ENCODE measurements at regions not wholly inside any gene's neighbourhood (a gene's known extent, or its start where the extent isn't known, plus 50 kb on each side); places are given as distances from the start of the nearest gene placed in this dataset.

GRCh38 chr12:9273276-9273675 is 65.1 kb upstream of the PZP start:
- no peaks in the 10 kb centered on the region for H3K4me1 ChIP-seq (replicated peaks in 1 of 4; ENCODE audit: control insufficient read depth in 3 of 4, insufficient read depth in 4 of 4, low read length in 3 of 4)
- WGBS, 2 experiments (ENCODE audit: extremely low coverage in 1 of 2, insufficient coverage in 1 of 2, insufficient read length in 1 of 2, insufficient replicate concordance in 2 of 2, low coverage in 1 of 2, low lambda C conversion rate in 2 of 2, missing lambda C conversion rate in 1 of 2) = 94% methylated on average over 3 of the region's 3 CpGs; no CpG with 5 or more reads in 1 of the 2 experiments
- no peak overlapping the region for H4K8ac ChIP-seq (ENCODE audit: extremely low read depth, insufficient read depth, low read length)
- H3K36me3 ChIP-seq (ENCODE audit: control insufficient read depth in 2 of 4, insufficient read depth in 4 of 4, low read length in 3 of 4) = no peaks in the 10 kb centered on the region
- H2BK5ac ChIP-seq (ENCODE audit: low read depth, low read length) = no peak overlapping the region
- H3K27ac ChIP-seq (ENCODE audit: low read depth, low read length) = no peak overlapping the region
- no peak overlapping the region for H2BK12ac ChIP-seq (ENCODE audit: low read depth, low read length)
- H2BK20ac ChIP-seq (ENCODE audit: low read length) = no peak overlapping the region
- H3K4me3 ChIP-seq (ENCODE audit: extremely low read depth in 1 of 4, insufficient read depth in 2 of 4, low read depth in 3 of 4, low read length in 4 of 4) = no peak overlapping the region
- H4K20me1 ChIP-seq (replicated peaks in 1 of 2; ENCODE audit: control insufficient read depth in 1 of 2, insufficient read depth in 2 of 2, low read length in 2 of 2) = no peaks in the 10 kb centered on the region
- H3K79me2 ChIP-seq (ENCODE audit: control insufficient read depth in 1 of 2, insufficient read depth in 2 of 2, low read length in 2 of 2) = no peaks in the 10 kb centered on the region
- ChIA-PET POLR2A (ENCODE audit: partially characterized antibody) (no interaction called here), CTCF (ENCODE audit: partially characterized antibody) (interaction anchor here (1.0 kb wide), 1 partner anchor 17 kb away, joined by 3 read pairs; no protein-coding TSS in a partner anchor)
- H3K18ac ChIP-seq (ENCODE audit: extremely low read depth, low read length) = no peak overlapping the region
- no peak overlapping the region for H4K91ac ChIP-seq (replicated peaks; ENCODE audit: insufficient read length, low read length)
- no peak overlapping the region for H3K4me2 ChIP-seq (ENCODE audit: insufficient read depth in 1 of 2, low read depth in 2 of 2, low read length in 2 of 2)
- no peak overlapping the region for H3K14ac ChIP-seq (ENCODE audit: insufficient read length)
- H3K23me2 ChIP-seq (ENCODE audit: low read depth, low read length) = no peaks in the 10 kb centered on the region
- DNase-seq (ENCODE audit: low read depth in 1 of 2, low spot score in 2 of 2) (no peak), FAIRE-seq (no peak)
- no peak overlapping the region for H3K4ac ChIP-seq (replicated peaks; ENCODE audit: insufficient read length, low read depth, low read length)
- H3K79me1 ChIP-seq (ENCODE audit: low read depth, low read length) = no peaks in the 10 kb centered on the region
- H3K9me3 ChIP-seq (ENCODE audit: insufficient read depth in 2 of 2, low read depth in 1 of 2, low read length in 1 of 2) = no peaks in the 10 kb centered on the region
- no peaks in the 10 kb centered on the region for H3K27me3 ChIP-seq (replicated peaks in 1 of 4; ENCODE audit: control insufficient read depth in 3 of 4, extremely low read depth in 1 of 4, insufficient read depth in 3 of 4, low read length in 3 of 4)
- no peak overlapping the region for H2AK5ac ChIP-seq (ENCODE audit: low read depth, low read length)
- no peak overlapping the region for H4K5ac ChIP-seq (ENCODE audit: insufficient read length, low read depth, low read length)
- no peak overlapping the region for H2BK15ac ChIP-seq (ENCODE audit: low read length)
- H2BK120ac ChIP-seq (replicated peaks; ENCODE audit: low read depth, low read length) = no peak overlapping the region
- H3K56ac ChIP-seq (replicated peaks; ENCODE audit: insufficient read length, low read depth, low read length) = no peak overlapping the region
- no peak overlapping the region for H3K23ac ChIP-seq (ENCODE audit: insufficient read length)
- H2AFZ ChIP-seq (ENCODE audit: low read length) = no peak overlapping the region
- no peak overlapping the region for H3K9ac ChIP-seq (replicated peaks in 1 of 4; ENCODE audit: extremely low read depth in 1 of 4, low read depth in 3 of 4, low read length in 3 of 4)
- TF ChIP-seq TAF1 (IDR thresholded peaks at IDR 0.05; ENCODE audit: low read depth, low read length) = no peak
- no peak for TF ChIP-seq CBX8 (IDR thresholded peaks at IDR 0.05; ENCODE audit: borderline replicate concordance, low read depth, low read length)
- no peak for TF ChIP-seq YY1 (IDR thresholded peaks at IDR 0.05; ENCODE audit: low read depth, low read length)
- TF ChIP-seq NANOG (IDR thresholded peaks at IDR 0.05; ENCODE audit: insufficient read depth, low read depth, low read length, poor library complexity, severe bottlenecking) = no peak
- no peak for TF ChIP-seq PHF8 (conservative IDR thresholded peaks at IDR 0.05; ENCODE audit: low read depth, low read length)
- no peak for TF ChIP-seq SUZ12 (IDR thresholded peaks at IDR 0.05; ENCODE audit: low read length)
- no peak for TF ChIP-seq SIN3A (conservative IDR thresholded peaks at IDR 0.05 in 1 of 2, IDR thresholded peaks at IDR 0.05 in 1 of 2; ENCODE audit: low read depth in 1 of 2, low read length in 2 of 2)
- TF ChIP-seq JUN (IDR thresholded peaks at IDR 0.05; ENCODE audit: low read depth, low read length) = no peak
- no peak for TF ChIP-seq BACH1 (IDR thresholded peaks at IDR 0.05; ENCODE audit: low read length)
- no peak for TF ChIP-seq JUND (IDR thresholded peaks at IDR 0.05; ENCODE audit: low read length)
- no peak for TF ChIP-seq POU5F1 (IDR thresholded peaks at IDR 0.05; ENCODE audit: low read depth, low read length)
- no peak for TF ChIP-seq SAP30 (IDR thresholded peaks at IDR 0.05; ENCODE audit: insufficient read depth, insufficient replicate concordance, low read length)
- TF ChIP-seq RNF2 (IDR thresholded peaks at IDR 0.05; ENCODE audit: borderline replicate concordance, low read depth, low read length, missing control alignments, poor library complexity, severe bottlenecking) = no peak
- no peak for TF ChIP-seq E2F6 (IDR thresholded peaks at IDR 0.05)
